H1 (cell line): ENCODE measurements at regions not wholly inside any gene's neighbourhood (a gene's known extent, or its start where the extent isn't known, plus 50 kb on each side); places are given as distances from the start of the nearest gene placed in this dataset.

Experiments used
- FOSL1 ChIP-seq: IDR thresholded peaks from 2 replicates; pipeline ENCODE4 v1.6.1; 2011; ENCODE audit warnings: mild to moderate bottlenecking, low read depth, low read length, moderate library complexity; ENCODE audit not compliant: insufficient read depth

GRCh38 chr16:55045756-55046460 is 115.2 kb downstream of the IRX5 start (continued):
- no peak for TF ChIP-seq FOSL1
- TF ChIP-seq, all 59 proteins: peak for 0
